Effector memory CD8-positive, alpha-beta T cell (primary cell): ENCODE measurements at regions not wholly inside any gene's neighbourhood (a gene's known extent, or its start where the extent isn't known, plus 50 kb on each side); places are given as distances from the start of the nearest gene placed in this dataset.

ENCODE experiments used
- ATAC-seq: fragments of 150-1000 bp; cut with Tn5 transposase; replicated peaks from 2 replicates; pipeline ENCODE4 v1.10.0; 2021; ENCODE audit warnings: mild to moderate bottlenecking, moderate library complexity
- DNase-seq, 3 experiments: peaks; one replicate each; pipeline ENCODE4 v3.0.0; 2021
- H3K27ac Mint-ChIP-seq, 2 donors: one replicate each; pipeline ENCODE4 v1.8.0; 2022; ENCODE audit warnings: mild to moderate bottlenecking in 2 of 2, mixed read lengths in 2 of 2, moderate library complexity in 2 of 2
- H3K27me3 Mint-ChIP-seq, 2 donors: one replicate each; pipeline ENCODE4 v1.8.0; 2022; ENCODE audit warnings: mixed read lengths in 2 of 2
- H3K36me3 Mint-ChIP-seq: one replicate; pipeline ENCODE4 v1.8.0; 2022; ENCODE audit warnings: mild to moderate bottlenecking, moderate library complexity, mixed read lengths; ENCODE audit not compliant: insufficient read depth
- H3K4me1 Mint-ChIP-seq, 2 donors: one replicate each; pipeline ENCODE4 v1.8.0; 2022; ENCODE audit warnings: low read depth in 2 of 2, mixed read lengths in 2 of 2
- H3K4me3 Mint-ChIP-seq, 2 donors: one replicate each; pipeline ENCODE4 v1.8.0; 2022; ENCODE audit warnings: mild to moderate bottlenecking in 2 of 2, mixed read lengths in 2 of 2, moderate library complexity in 2 of 2
- H3K9me3 Mint-ChIP-seq, 2 donors: one replicate each; pipeline ENCODE4 v1.8.0; 2022; ENCODE audit warnings: mixed read lengths in 2 of 2

GRCh38 chr6:147858421-147858820, 349.9 kb downstream of the SAMD5 start:
- peaks cover 0 to 2% of the 10 kb centered on the region in 2 donors for H3K9me3 Mint-ChIP-seq
- ATAC-seq (no peak), DNase-seq (no peak)
- no peaks in the 10 kb centered on the region for H3K4me1 Mint-ChIP-seq
- H3K4me3 Mint-ChIP-seq = no peak overlapping the region
- no peaks in the 10 kb centered on the region for H3K36me3 Mint-ChIP-seq
- no peak overlapping the region for H3K27ac Mint-ChIP-seq
- H3K27me3 Mint-ChIP-seq = no peaks in the 10 kb centered on the region

GRCh38 chr6:147859071-147859470, 350.6 kb downstream of the SAMD5 start:
- ATAC-seq = no peak
- Mint-ChIP-seq H3K27me3 (no peaks in the 10 kb centered on the region), H3K36me3 (no peaks in the 10 kb centered on the region), H3K4me1 (no peaks in the 10 kb centered on the region), H3K27ac (no peak overlapping the region), H3K4me3 (no peak overlapping the region), H3K9me3 (peaks cover 0 to 2% of the 10 kb centered on the region in 2 donors)
- DNase-seq = no peak

- H3K4me1 Mint-ChIP-seq = no peaks in the 10 kb centered on the region
- H3K9me3 Mint-ChIP-seq = peaks cover 0 to 2% of the 10 kb centered on the region in 2 donors
- DNase-seq (no peak), ATAC-seq (no peak)
- H3K4me3 Mint-ChIP-seq = no peak overlapping the region
- H3K36me3 Mint-ChIP-seq = no peaks in the 10 kb centered on the region
- H3K27ac Mint-ChIP-seq = no peak overlapping the region
- H3K27me3 Mint-ChIP-seq = no peaks in the 10 kb centered on the region
Observed at GRCh38 chr6:147861696-147862095, 353.2 kb downstream of the SAMD5 start.

GRCh38 chr6:147867433-147868226, 359.1 kb downstream of the SAMD5 start:
- no peak overlapping the region for H3K4me3 Mint-ChIP-seq

GRCh38 chr6:147868427-147869190, 360.1 kb downstream of the SAMD5 start:
- no peak for ATAC-seq
- no peak for DNase-seq
- H3K27me3 Mint-ChIP-seq = no peaks in the 10 kb centered on the region

More at GRCh38 chr6:147867433-147868226, 359.1 kb downstream of the SAMD5 start:
- Mint-ChIP-seq H3K4me1 (no peaks in the 10 kb centered on the region), H3K27me3 (no peaks in the 10 kb centered on the region), H3K36me3 (peaks cover 3% of the 10 kb centered on the region), H3K9me3 (no peaks in the 10 kb centered on the region), H3K27ac (no peak overlapping the region)
- ATAC-seq (no peak), DNase-seq (no peak)

GRCh38 chr6:147869201-147869600, 360.7 kb downstream of the SAMD5 start:
- Mint-ChIP-seq H3K27ac (no peak overlapping the region), H3K9me3 (no peaks in the 10 kb centered on the region), H3K4me3 (no peak overlapping the region), H3K27me3 (no peaks in the 10 kb centered on the region), H3K4me1 (no peaks in the 10 kb centered on the region), H3K36me3 (peaks cover 3% of the 10 kb centered on the region)
- ATAC-seq (no peak), DNase-seq (no peak)

More at GRCh38 chr6:147868427-147869190, 360.1 kb downstream of the SAMD5 start:
- Mint-ChIP-seq H3K4me3 (no peak overlapping the region), H3K27ac (no peak overlapping the region), H3K9me3 (no peaks in the 10 kb centered on the region), H3K36me3 (peaks cover 3% of the 10 kb centered on the region), H3K4me1 (no peaks in the 10 kb centered on the region)

GRCh38 chr6:147869869-147870268, 361.4 kb downstream of the SAMD5 start:
- Mint-ChIP-seq H3K36me3 (peaks cover 3% of the 10 kb centered on the region), H3K9me3 (no peaks in the 10 kb centered on the region), H3K27me3 (no peaks in the 10 kb centered on the region), H3K27ac (no peak overlapping the region), H3K4me3 (no peak overlapping the region), H3K4me1 (no peaks in the 10 kb centered on the region)
- no peak for DNase-seq
- no peak for ATAC-seq

GRCh38 chr6:147870506-147871110, 362.1 kb downstream of the SAMD5 start:
- no peak for DNase-seq
- Mint-ChIP-seq H3K27ac (no peak overlapping the region), H3K36me3 (peaks cover 3% of the 10 kb centered on the region), H3K9me3 (no peaks in the 10 kb centered on the region), H3K4me1 (no peaks in the 10 kb centered on the region), H3K4me3 (no peak overlapping the region), H3K27me3 (no peaks in the 10 kb centered on the region)
- ATAC-seq = no peak

- ATAC-seq = no peak
- no peaks in the 10 kb centered on the region for H3K27me3 Mint-ChIP-seq
- H3K27ac Mint-ChIP-seq = no peak overlapping the region
- no peak for DNase-seq
- H3K36me3 Mint-ChIP-seq = peaks cover 3% of the 10 kb centered on the region
- no peaks in the 10 kb centered on the region for H3K4me1 Mint-ChIP-seq
- no peak overlapping the region for H3K4me3 Mint-ChIP-seq
- H3K9me3 Mint-ChIP-seq = no peaks in the 10 kb centered on the region
Observed at GRCh38 chr6:147872002-147872401, 363.5 kb downstream of the SAMD5 start.

- no peaks in the 10 kb centered on the region for H3K9me3 Mint-ChIP-seq
- no peak for DNase-seq
- H3K27ac Mint-ChIP-seq = no peak overlapping the region
- no peaks in the 10 kb centered on the region for H3K27me3 Mint-ChIP-seq
- H3K4me3 Mint-ChIP-seq = no peak overlapping the region
- ATAC-seq = no peak
- no peaks in the 10 kb centered on the region for H3K36me3 Mint-ChIP-seq
- H3K4me1 Mint-ChIP-seq = no peaks in the 10 kb centered on the region
Observed at GRCh38 chr6:147873816-147874215, 365.3 kb downstream of the SAMD5 start.

GRCh38 chr6:147874322-147874721, 365.8 kb downstream of the SAMD5 start:
- Mint-ChIP-seq H3K4me1 (no peaks in the 10 kb centered on the region), H3K27me3 (no peaks in the 10 kb centered on the region), H3K9me3 (no peaks in the 10 kb centered on the region), H3K27ac (no peak overlapping the region), H3K36me3 (no peaks in the 10 kb centered on the region), H3K4me3 (no peak overlapping the region)
- no peak for DNase-seq
- no peak for ATAC-seq

GRCh38 chr6:147879031-147879580, 370.6 kb downstream of the SAMD5 start:
- Mint-ChIP-seq H3K27me3 (no peaks in the 10 kb centered on the region), H3K9me3 (peaks cover 0 to 2% of the 10 kb centered on the region in 2 donors), H3K27ac (no peak overlapping the region), H3K4me1 (no peaks in the 10 kb centered on the region), H3K36me3 (no peaks in the 10 kb centered on the region), H3K4me3 (no peak overlapping the region)
- DNase-seq (no peak), ATAC-seq (no peak)

GRCh38 chr6:147881432-147881831, 372.9 kb downstream of the SAMD5 start:
- no peak for DNase-seq
- no peak for ATAC-seq
- Mint-ChIP-seq H3K27me3 (no peaks in the 10 kb centered on the region), H3K9me3 (peaks cover 0 to 2% of the 10 kb centered on the region in 2 donors), H3K4me3 (no peak overlapping the region), H3K36me3 (no peaks in the 10 kb centered on the region), H3K4me1 (no peaks in the 10 kb centered on the region), H3K27ac (no peak overlapping the region)
